Mesenchymal stem cell (in vitro differentiated cells and primary cell): ENCODE measurements at regions not wholly inside any gene's neighbourhood (a gene's known extent, or its start where the extent isn't known, plus 50 kb on each side); places are given as distances from the start of the nearest gene placed in this dataset.
A peak's percentile ranks its signal among the peaks of the same experiment; 100 is the strongest.
"Not testable (repeated sequence)": the region's sequence is repeated elsewhere in the genome, so short reads cannot be mapped to it uniquely, and the experiment has no call there.

Experiments used
- DNase-seq: peaks from one replicate; pipeline ENCODE4 v3.0.0-alpha.2; 2013
- H2AFZ ChIP-seq: one replicate; pipeline ENCODE4 v1.6.1; 2013; ENCODE audit warnings: low read depth, mild to moderate bottlenecking, control low read depth, inconsistent platforms, low read length, moderate library complexity
- H2AK5ac ChIP-seq: 2 replicates; pipeline ENCODE4 v1.6.1; 2013; ENCODE audit warnings: low read length, moderate library complexity, mild to moderate bottlenecking, inconsistent platforms; ENCODE audit not compliant: severe bottlenecking
- H2BK120ac ChIP-seq: one replicate; pipeline ENCODE4 v1.6.1; 2013; ENCODE audit warnings: low read depth, mild to moderate bottlenecking, inconsistent platforms, low read length, moderate library complexity
- H2BK12ac ChIP-seq, 2 experiments: one replicate each; pipeline ENCODE4 v1.6.1; 2013; ENCODE audit warnings: inconsistent platforms in 2 of 2, low read length in 2 of 2, mild to moderate bottlenecking in 2 of 2, moderate library complexity in 2 of 2, control low read depth in 1 of 2
- H2BK15ac ChIP-seq: one replicate; pipeline ENCODE4 v1.6.1; 2013; ENCODE audit warnings: mild to moderate bottlenecking, low read depth, inconsistent platforms; ENCODE audit not compliant: poor library complexity, severe bottlenecking
- H2BK5ac ChIP-seq: 2 replicates; pipeline ENCODE4 v1.6.1; 2013; ENCODE audit warnings: low read depth, mild to moderate bottlenecking, low read length, control low read depth, inconsistent platforms; ENCODE audit not compliant: poor library complexity, severe bottlenecking
- H3K14ac ChIP-seq, 2 experiments: one replicate each; pipeline ENCODE4 v1.6.1; 2013; ENCODE audit warnings: inconsistent platforms in 2 of 2, low read length in 2 of 2, control low read depth in 1 of 2, mild to moderate bottlenecking in 1 of 2, moderate library complexity in 1 of 2
- H3K18ac ChIP-seq, 2 experiments: one replicate each; pipeline ENCODE4 v1.6.1; 2013; ENCODE audit warnings: inconsistent platforms in 2 of 2, low read length in 2 of 2, control low read depth in 1 of 2, low read depth in 1 of 2, mild to moderate bottlenecking in 1 of 2
- H3K23ac ChIP-seq, 2 experiments: one replicate each; pipeline ENCODE4 v1.6.1; 2013; ENCODE audit warnings: inconsistent platforms in 2 of 2, low read length in 2 of 2, mild to moderate bottlenecking in 2 of 2, moderate library complexity in 2 of 2, control low read depth in 1 of 2
- H3K27ac ChIP-seq: 2 replicates; pipeline ENCODE4 v1.5.1; 2013; ENCODE audit warnings: mild to moderate bottlenecking, moderate library complexity, low read length, control low read depth, inconsistent platforms; ENCODE audit not compliant: poor library complexity, severe bottlenecking
- H3K27me3 ChIP-seq, 2 experiments: 2 replicates each; pipeline versions ENCODE4 v1.6.1 to v1.7.0; 2013; ENCODE audit warnings: low read length in 2 of 2, mild to moderate bottlenecking in 2 of 2, moderate library complexity in 2 of 2, control low read depth in 1 of 2, inconsistent platforms in 1 of 2; ENCODE audit not compliant: control insufficient read depth in 1 of 2, insufficient read depth in 1 of 2
- H3K36me3 ChIP-seq, 2 experiments: 2 replicates each; pipeline versions ENCODE4 v1.6.1 to v1.7.0; 2013; ENCODE audit warnings: low read length in 2 of 2, control low read depth in 1 of 2, inconsistent platforms in 1 of 2, low read depth in 1 of 2, mild to moderate bottlenecking in 1 of 2; ENCODE audit not compliant: insufficient read depth in 2 of 2, control insufficient read depth in 1 of 2
- H3K4ac ChIP-seq, 2 experiments: one replicate each; pipeline ENCODE4 v1.6.1; 2013; ENCODE audit warnings: inconsistent platforms in 2 of 2, low read length in 2 of 2, mild to moderate bottlenecking in 2 of 2, moderate library complexity in 2 of 2, control low read depth in 1 of 2, low read depth in 1 of 2
- H3K4me1 ChIP-seq: 2 replicates; pipeline ENCODE4 v1.6.1; 2013; ENCODE audit warnings: low read depth, low read length, control low read depth; ENCODE audit not compliant: control insufficient read depth, insufficient read depth
- H3K4me2 ChIP-seq: 2 replicates; pipeline ENCODE4 v1.6.1; 2013; ENCODE audit warnings: low read length, mild to moderate bottlenecking, inconsistent platforms; ENCODE audit not compliant: poor library complexity, severe bottlenecking
- H3K4me3 ChIP-seq, 2 experiments: 2 replicates each; pipeline versions ENCODE4 v1.5.1 to v1.7.0; 2013; ENCODE audit warnings: low read length in 2 of 2, mild to moderate bottlenecking in 2 of 2, control low read depth in 1 of 2, low read depth in 1 of 2; ENCODE audit not compliant: insufficient read depth in 1 of 2
- H3K79me1 ChIP-seq: replicated peaks from 2 replicates; pipeline ENCODE4 v1.6.1; 2013; ENCODE audit warnings: mild to moderate bottlenecking, control low read depth, low read length, inconsistent platforms; ENCODE audit not compliant: poor library complexity, severe bottlenecking
- H3K9ac ChIP-seq: 2 replicates; pipeline ENCODE4 v1.7.0; 2013; ENCODE audit warnings: mild to moderate bottlenecking, low read length, moderate library complexity
- H3K9me3 ChIP-seq: 2 replicates; pipeline ENCODE4 v1.7.0; 2013; ENCODE audit warnings: mild to moderate bottlenecking, low read length; ENCODE audit not compliant: control insufficient read depth
- H4K8ac ChIP-seq: one replicate; pipeline ENCODE4 v1.6.1; 2013; ENCODE audit warnings: inconsistent platforms, mild to moderate bottlenecking, low read length, moderate library complexity
- H4K91ac ChIP-seq: one replicate; pipeline ENCODE4 v1.6.1; 2013; ENCODE audit warnings: mild to moderate bottlenecking, low read length, inconsistent platforms
- WGBS: methylation state at CpG from one replicate; pipeline ENCODE4 v1.1.7; 2013; ENCODE audit warnings: mixed read lengths; 5-methylcytosine and 5-hydroxymethylcytosine counted together

GRCh38 chr18:34516996-34517395 lies 193.1 kb upstream of the DTNA start:
- not testable (repeated sequence) for H2BK12ac ChIP-seq, H3K9ac ChIP-seq, H3K4me2 ChIP-seq, H3K27ac ChIP-seq, H2BK5ac ChIP-seq, H3K14ac ChIP-seq, H3K9me3 ChIP-seq, H3K4me3 ChIP-seq, H2AFZ ChIP-seq, H4K8ac ChIP-seq, H4K91ac ChIP-seq, H3K4ac ChIP-seq, H2AK5ac ChIP-seq, H3K23ac ChIP-seq, H3K18ac ChIP-seq, DNase-seq, H3K27me3 ChIP-seq, H3K79me1 ChIP-seq, H2BK120ac ChIP-seq, H3K36me3 ChIP-seq, H3K4me1 ChIP-seq, H2BK15ac ChIP-seq
- 87% methylated on average over 2 of the region's 2 CpGs for WGBS

GRCh38 chr18:34521040-34521439 lies 189.1 kb upstream of the DTNA start:
- no peak for DNase-seq
- H3K9me3 ChIP-seq = no peaks in the 10 kb centered on the region

GRCh38 chr18:34522603-34523002 lies 187.5 kb upstream of the DTNA start:
- Histone ChIP-seq H3K9me3 (no peaks in the 10 kb centered on the region), H4K8ac (no peak overlapping the region), H3K4me1 (no peaks in the 10 kb centered on the region), H3K18ac (no peak overlapping the region), H3K4me2 (no peak overlapping the region), H3K27me3 (no peaks in the 10 kb centered on the region), H4K91ac (no peak overlapping the region), H2AK5ac (no peak overlapping the region), H2BK12ac (no peak overlapping the region), H2AFZ (no peak overlapping the region), H3K36me3 (no peaks in the 10 kb centered on the region), H3K4ac (peak overlapping the region in 1 of 2 experiments; percentile 46), H3K9ac (no peak overlapping the region), H3K14ac (no peak overlapping the region), H3K79me1 (peaks cover 1% of the 10 kb centered on the region), H3K4me3 (no peak overlapping the region), H3K27ac (no peak overlapping the region), H2BK120ac (no peak overlapping the region), H2BK5ac (no peak overlapping the region), H3K23ac (no peak overlapping the region), H2BK15ac (no peak overlapping the region)
- no peak for DNase-seq
- WGBS = 80% methylated on average over 3 of the region's 3 CpGs

More at GRCh38 chr18:34521040-34521439, 189.1 kb upstream of the DTNA start:
- H3K4me3 ChIP-seq = no peak overlapping the region
- no peak overlapping the region for H3K27ac ChIP-seq
- no peaks in the 10 kb centered on the region for H3K36me3 ChIP-seq
- 73% methylated on average over 1 of the region's 2 CpGs for WGBS
- H2AK5ac ChIP-seq = no peak overlapping the region
- no peak overlapping the region for H2BK5ac ChIP-seq
- H3K9ac ChIP-seq = no peak overlapping the region
- no peaks in the 10 kb centered on the region for H3K4me1 ChIP-seq
- no peaks in the 10 kb centered on the region for H3K27me3 ChIP-seq
- no peak overlapping the region for H4K91ac ChIP-seq
- no peak overlapping the region for H2AFZ ChIP-seq
- H3K4ac ChIP-seq = no peak overlapping the region
- H2BK120ac ChIP-seq = no peak overlapping the region
- H2BK12ac ChIP-seq = no peak overlapping the region
- H3K79me1 ChIP-seq = peaks cover 1% of the 10 kb centered on the region
- H3K4me2 ChIP-seq = no peak overlapping the region
- H2BK15ac ChIP-seq = no peak overlapping the region
- H3K14ac ChIP-seq = no peak overlapping the region
- no peak overlapping the region for H3K18ac ChIP-seq
- no peak overlapping the region for H4K8ac ChIP-seq
- H3K23ac ChIP-seq = no peak overlapping the region

DNA sequence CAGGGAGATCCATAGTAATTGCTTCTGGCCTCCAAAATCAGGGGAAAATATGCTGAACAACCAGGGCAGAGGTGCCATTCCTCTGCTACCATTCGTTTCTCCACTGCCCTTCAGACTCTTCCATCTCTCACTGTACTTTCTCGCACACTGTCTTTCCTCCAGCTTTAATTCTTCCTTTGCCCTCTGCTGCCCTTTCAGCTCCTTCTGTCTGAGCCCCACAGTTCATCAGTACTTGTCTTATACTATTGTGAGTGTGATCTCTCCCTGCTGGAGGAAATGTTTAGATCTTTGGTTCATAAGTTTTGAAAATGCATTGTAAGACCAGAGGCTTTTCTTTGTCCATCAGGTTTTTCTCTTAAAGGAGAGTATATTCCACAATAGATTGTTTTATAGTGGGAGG lies 184.9 kb upstream of the DTNA start:
- Histone ChIP-seq H3K27ac (no peak overlapping the region), H3K4me3 (no peak overlapping the region), H2AFZ (no peak overlapping the region), H2BK12ac (no peak overlapping the region), H3K9ac (no peak overlapping the region), H3K18ac (no peak overlapping the region), H3K79me1 (peaks cover 1% of the 10 kb centered on the region), H3K36me3 (no peaks in the 10 kb centered on the region), H3K23ac (no peak overlapping the region), H3K14ac (no peak overlapping the region), H3K27me3 (no peaks in the 10 kb centered on the region), H2BK120ac (no peak overlapping the region), H4K91ac (no peak overlapping the region), H3K9me3 (no peaks in the 10 kb centered on the region), H3K4ac (no peak overlapping the region), H4K8ac (no peak overlapping the region), H3K4me2 (no peak overlapping the region), H2BK15ac (no peak overlapping the region), H2AK5ac (no peak overlapping the region), H2BK5ac (no peak overlapping the region), H3K4me1 (no peaks in the 10 kb centered on the region)
- DNase-seq = no peak
- WGBS = 91% methylated on average over 2 of the region's 2 CpGs
